HG02885 (cell line): ENCODE measurements at regions not wholly inside any gene's neighbourhood (a gene's known extent, or its start where the extent isn't known, plus 50 kb on each side); places are given as distances from the start of the nearest gene placed in this dataset.
"Not testable (repeated sequence)": the region's sequence is repeated elsewhere in the genome, so short reads cannot be mapped to it uniquely, and the experiment has no call there.

ENCODE experiments used
- ATAC-seq: cut with Tn5 transposase; IDR thresholded peaks from one replicate; pipeline ENCODE4 v1.9.1; 2021; ENCODE audit warnings: mild to moderate bottlenecking; ENCODE audit not compliant: unreplicated experiment, poor library complexity

GRCh38 chr1:38527373-38527966, 332.1 kb downstream of the RRAGC start:
- ATAC-seq = peak; percentile 77

DNA sequence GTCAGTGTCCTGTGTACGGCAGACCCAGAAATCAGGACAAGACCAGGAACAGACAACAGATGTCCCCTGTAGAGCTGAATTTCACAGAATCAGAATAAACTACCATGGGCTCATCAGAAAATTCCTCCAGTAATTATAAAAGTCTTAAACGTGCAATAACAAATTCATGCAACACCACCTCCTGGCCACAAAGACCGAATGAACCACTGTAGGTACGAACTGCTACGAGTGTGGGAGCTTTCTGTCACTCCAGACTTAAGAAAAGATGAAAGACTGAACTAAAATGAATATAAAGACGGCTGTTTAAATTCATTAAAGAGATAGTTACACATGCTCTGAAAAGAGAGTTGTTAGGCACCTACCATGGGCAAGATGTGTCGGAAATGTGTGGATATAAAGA, 333.5 kb downstream of the RRAGC start:
- no peak for ATAC-seq

DNA sequence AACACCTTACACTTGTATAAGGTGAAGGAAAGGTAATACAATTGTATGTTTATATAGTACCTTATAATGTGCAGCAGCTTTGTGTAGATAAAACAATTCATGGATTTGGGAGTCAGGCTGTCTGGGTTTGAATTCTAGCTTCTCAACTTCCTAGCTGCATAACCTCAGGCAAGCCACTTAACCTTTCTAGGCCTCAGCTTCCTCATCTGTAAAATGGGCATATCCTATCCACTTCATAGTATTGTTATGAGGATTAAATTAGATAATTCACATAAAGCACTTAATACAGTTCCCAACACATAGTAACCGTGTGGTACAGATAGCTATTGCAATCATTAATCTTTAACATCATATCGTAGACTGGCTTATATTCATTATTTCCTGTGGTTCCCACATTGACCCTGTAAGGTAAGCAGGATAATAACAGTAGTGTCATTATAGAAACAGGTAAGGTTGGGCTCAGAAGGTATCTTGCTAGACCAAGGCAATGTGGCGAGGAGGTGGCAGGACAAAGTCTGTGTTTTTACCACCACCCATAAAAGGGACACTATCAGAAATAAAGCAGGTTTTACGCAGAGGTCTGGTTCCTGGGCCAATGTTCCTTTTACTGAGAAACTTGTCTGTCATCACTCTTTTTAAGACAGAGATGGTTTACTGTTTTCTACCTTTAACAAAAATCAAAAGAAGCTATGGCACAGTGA, 334.1 kb downstream of the RRAGC start:
- no peak for ATAC-seq

GRCh38 chr1:38524025-38524641, 335.4 kb downstream of the RRAGC start:
- no peak for ATAC-seq

GRCh38 chr1:38523568-38523939, 336.0 kb downstream of the RRAGC start:
- no peak for ATAC-seq

GRCh38 chr1:38522915-38523567, 336.5 kb downstream of the RRAGC start:
- no peak for ATAC-seq

- no peak for ATAC-seq
These were observed 343.0 kb downstream of the RRAGC start for GRCh38 chr1:38516560-38516959.

DNA sequence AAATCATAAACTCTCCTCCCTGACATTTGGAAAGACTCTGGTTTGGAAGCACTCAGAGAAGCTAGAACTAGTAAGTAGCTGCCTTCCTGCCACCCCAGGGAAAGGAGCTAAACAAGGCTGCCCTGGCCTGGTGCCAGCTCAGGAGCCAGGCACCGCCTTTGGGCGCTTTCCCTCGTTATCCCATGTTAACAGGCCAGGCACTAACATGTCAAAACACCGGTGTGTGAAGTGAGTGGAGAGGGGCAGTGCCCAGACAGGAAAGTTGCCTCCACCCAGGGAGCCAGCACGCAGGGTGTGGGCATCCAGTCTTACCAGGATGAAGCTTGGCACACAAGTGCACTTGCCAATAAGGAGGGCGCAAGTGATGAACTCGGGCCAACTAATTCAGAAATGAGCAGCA, 346.8 kb downstream of the RRAGC start:
- no peak for ATAC-seq

DNA sequence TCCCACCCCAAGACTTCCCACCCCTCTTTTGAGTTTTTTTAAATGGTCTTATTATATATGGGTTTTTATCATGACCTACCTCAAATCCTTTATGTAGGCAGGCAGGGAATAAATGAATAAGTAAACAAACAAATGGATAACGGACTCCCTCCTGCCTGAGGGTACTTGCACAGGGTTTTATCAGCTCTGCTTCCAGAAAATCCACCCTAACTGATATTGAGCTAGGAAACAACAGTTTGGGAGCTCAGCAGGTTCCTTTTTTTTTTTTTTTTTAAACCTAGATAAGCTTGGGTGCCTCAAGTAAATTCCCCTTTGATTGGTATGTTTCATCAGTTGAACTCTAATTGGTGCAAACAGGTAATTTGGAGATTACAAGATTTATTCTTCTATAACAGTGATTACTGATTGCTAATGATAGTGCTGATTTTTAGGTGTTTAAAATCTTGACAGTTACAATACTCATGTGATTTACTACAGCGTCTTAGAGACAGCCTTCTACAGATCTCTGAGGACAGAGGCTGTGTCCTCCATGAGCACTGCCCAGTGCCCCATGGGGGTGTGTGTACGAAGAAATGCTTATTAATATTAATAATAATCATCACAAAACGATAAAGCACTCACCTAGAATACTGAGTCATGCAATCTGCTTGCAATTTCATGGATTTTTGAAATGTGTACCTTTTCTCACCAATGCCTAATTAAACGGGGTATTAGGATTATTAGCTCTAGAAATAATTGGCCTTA, 347.4 kb downstream of the RRAGC start:
- ATAC-seq = no peak

DNA sequence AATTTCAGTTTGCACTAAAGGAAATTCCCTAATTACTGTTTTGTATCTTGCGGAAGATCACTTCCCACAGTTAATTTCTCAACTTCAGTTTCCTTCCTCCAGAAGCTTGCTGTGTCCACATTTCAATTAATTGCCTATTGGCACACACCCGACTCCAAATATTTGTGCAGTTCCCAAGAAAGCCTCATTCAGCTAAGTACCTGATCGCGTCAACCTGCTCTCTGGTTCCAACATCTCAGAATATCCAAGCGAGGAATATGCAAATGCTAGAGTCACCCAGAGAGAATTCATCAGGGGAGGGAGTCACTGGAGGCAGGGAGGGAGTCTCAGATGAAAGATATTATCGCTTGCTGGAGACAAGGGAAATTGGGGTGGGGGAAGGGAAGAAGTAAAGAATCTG, 351.3 kb downstream of the RRAGC start:
- no peak for ATAC-seq

GRCh38 chr1:38507563-38507962, 352.0 kb downstream of the RRAGC start:
- ATAC-seq = no peak

DNA sequence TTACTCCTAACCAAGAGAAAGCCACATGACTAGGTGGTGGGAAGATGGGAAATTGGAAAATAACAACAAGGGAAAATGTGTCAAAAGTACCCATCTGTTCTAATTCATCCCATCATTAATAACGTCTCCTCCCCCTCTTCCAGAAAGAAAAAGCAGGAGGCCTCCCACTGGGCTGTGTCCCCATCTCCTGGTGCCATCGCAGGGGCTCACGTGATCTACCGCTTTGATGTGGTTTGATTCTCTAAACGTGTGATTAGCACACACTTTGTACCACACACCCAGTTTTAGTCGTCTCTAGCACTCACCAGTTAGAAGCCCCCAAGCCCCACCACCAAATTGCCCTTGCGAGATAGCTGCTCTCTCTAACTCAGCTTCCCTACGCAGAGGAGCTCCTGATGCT, 353.6 kb downstream of the RRAGC start:
- no peak for ATAC-seq

GRCh38 chr1:38502758-38503157, 356.8 kb downstream of the RRAGC start:
- no peak for ATAC-seq

DNA sequence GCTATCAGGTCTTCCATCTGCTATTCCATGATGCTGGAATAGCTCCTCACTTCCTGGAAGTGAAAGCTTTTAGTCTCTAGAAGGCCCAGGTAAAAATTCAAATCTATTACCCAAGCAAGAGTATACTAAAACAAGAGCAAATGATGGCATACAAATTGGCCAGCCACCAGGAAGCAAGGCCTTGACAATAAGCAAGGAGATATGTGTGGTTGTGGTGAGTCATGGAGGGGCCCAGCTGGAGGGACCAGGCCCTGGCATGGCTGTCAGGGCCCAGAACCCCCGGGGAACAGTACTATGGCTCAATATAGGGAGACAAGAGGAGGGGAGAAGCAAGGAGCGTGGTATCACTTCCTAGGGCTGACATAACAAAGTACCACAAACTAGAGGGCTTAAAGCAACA, 358.7 kb downstream of the RRAGC start:
- no peak for ATAC-seq

DNA sequence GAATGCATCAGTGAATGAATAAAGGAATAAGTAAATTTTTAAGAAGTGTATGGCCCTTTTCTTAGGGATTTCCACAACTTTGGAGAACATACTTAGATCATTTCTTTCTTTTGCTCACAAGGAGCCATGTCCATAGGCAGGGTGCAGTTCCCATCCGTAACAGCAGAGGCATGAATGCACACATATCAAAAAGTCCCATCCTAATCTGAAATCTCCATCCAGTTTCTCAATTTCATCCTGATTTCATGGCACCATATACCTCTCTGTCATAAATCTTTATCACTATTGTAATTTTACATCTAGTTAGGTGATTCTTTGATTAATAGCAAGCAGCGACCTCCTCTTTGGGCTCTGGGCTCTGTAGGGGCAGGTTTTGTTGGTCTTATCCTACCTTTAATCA, 359.2 kb downstream of the RRAGC start:
- no peak for ATAC-seq

DNA sequence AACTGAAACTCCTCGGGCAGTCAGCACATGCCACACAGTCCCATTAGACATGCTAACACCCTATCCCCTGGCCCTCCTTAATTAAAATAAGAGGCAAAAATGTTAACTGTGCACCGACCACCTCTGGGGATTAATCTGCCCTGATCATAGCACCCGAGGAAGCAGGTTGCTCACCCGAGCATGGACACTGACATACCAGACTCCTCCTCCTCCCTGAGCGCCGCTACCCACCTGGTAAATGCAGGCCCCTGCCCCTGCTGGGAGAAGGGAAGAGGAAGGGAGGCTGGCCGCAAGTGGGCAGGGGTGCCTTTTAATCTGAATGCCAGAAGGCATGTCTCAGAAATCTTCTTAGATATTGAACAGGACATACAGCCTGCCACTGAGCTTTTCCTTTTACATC, 360.9 kb downstream of the RRAGC start:
- no peak for ATAC-seq

DNA sequence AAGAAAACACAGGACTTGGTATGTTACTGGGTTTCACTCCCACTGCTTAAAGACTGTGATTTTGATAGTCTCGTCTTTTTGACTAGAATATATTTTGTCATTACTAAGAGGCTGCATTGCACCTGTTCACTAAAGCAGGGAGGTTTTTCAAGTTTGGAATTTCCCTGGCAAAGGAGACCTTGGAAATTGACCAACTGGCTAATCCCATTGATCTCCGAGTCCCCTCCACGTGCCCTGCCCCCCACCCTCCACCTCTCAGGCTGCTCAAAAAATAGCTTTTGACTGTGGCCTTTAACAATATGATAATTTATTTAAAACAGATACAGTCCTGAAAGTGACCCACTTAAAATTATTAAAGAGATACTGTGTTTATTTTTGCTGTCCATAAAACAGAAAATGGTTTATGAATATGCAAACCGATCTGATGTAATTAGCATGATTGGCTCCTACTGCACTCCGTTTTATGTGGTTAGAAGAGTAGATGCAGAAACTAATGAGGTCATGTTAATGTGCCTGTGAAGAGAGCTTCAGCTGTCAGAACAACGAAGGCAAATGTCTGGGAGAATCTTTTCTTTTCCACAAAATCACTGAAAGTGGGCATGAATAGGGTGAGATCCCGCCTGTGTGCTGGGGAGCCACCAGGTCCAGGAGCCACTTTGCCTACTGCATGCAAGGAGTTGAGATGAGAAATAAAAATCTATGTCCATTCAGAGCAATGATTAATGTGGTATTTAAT, 361.5 kb downstream of the RRAGC start:
- ATAC-seq = no peak

DNA sequence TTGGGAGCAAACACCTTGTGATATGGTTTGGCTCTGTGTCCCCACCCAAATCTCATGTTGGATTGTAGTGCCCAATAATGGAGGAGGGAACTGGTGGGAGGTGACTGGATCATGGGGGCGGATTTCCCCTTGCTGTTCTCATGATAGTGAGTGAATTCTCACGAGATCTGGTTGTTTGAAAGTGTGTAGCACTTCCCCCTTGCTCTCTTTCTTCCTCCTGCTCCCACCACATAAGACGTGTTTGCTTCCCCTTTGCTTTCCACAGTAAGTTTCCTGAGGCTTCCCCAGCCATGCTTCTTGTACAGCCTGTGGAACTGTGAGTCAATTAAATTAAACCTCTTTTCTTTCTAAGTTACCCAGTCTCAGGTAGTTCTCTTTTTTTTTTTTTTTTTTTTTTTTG, 366.3 kb downstream of the RRAGC start:
- ATAC-seq = not testable (repeated sequence)

DNA sequence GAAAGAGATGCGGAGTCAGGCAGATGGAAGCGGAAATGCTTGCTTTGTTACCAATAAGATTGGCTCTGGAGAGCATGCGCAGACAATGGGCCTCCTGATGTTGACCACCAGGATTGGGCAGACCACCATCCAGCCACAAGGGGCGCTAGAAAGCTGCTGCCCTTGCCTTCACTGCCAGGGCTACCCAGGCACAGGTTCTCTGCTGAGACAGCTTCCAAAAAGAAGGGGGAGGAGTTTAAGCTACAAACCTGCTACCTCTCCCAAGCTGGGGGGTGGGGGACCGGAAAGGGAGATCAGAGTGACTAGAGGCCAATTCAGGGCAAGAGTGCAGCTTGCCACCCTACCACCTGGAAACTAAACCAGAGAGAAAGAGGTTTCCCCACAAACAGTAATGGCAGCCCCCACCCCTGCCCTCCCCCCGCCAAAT, 369.7 kb downstream of the RRAGC start:
- ATAC-seq = no peak
